ENCODE measurements at regions not wholly inside any gene's neighbourhood (a gene's known extent, or its start where the extent isn't known, plus 50 kb on each side); places are given as distances from the start of the nearest gene placed in this dataset.

DNA sequence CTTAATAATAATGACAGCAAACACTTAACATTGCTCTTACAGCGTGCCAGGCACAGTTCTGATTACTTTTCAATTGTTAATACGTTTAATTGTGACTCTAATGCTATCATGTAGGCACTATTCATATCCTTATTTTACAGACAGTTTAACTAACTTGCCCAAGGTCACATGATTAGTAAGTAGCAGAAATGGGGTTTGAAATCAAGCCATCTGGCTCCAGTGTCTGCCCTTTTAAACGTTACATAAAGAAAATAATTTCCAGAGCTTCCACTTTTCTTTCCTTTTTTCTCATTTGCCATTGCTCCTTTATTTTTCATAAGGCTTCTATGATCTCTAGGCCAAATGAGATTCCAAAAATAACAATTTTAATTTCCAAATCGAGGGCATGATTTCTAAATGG is 50.6 kb upstream of the IKZF2 start:
- ATAC-seq = no peak
- intact Hi-C loops (cut with micrococcal nuclease; ENCODE audit: unreplicated experiment) = no loop called here
- no peak overlapping the region for H3K9ac ChIP-seq (ENCODE audit: insufficient read depth, low read depth, low read length)
- ChIA-PET CTCF (ENCODE audit: low intra/inter-chr PET ratio, low total read pairs) (no interaction called here), POLR2A (no interaction called here)
- no peaks in the 10 kb centered on the region for H3K4me1 ChIP-seq (ENCODE audit: insufficient read depth, low read length)
- H2AFZ ChIP-seq (ENCODE audit: low read length) = no peak overlapping the region
- BruUV-seq (replicated peaks) = no TSS peak
- FAIRE-seq = no peak
- no peaks in the 10 kb centered on the region for H3K79me2 ChIP-seq (ENCODE audit: insufficient read depth, low read length)
- no peaks in the 10 kb centered on the region for H4K20me1 ChIP-seq (ENCODE audit: insufficient read depth, low read length)
- H3K4me2 ChIP-seq (ENCODE audit: low read depth, low read length) = no peak overlapping the region
- H3K27ac ChIP-seq (ENCODE audit: extremely low read length, insufficient read depth, low read length) = no peak overlapping the region
- H3K36me3 ChIP-seq (replicated peaks in 1 of 2; ENCODE audit: control insufficient read depth in 1 of 2, insufficient read depth in 2 of 2, low read length in 2 of 2) = no peaks in the 10 kb centered on the region
- no peaks in the 10 kb centered on the region for H3K9me3 ChIP-seq (ENCODE audit: low read length)
- DNase-seq (ENCODE audit: low spot score) = no peak
- in situ Hi-C loops (cut with HindIII; ENCODE audit: extremely low pct_ligation_motif_present, low pct_unique_long_range_greater_than_20kb) = no loop called here
- under 1% methylated on average over 4 of the region's 4 CpGs for WGBS (ENCODE audit: low lambda C conversion rate)
- H3K4me3 ChIP-seq (replicated peaks in 1 of 3; ENCODE audit: insufficient read depth in 1 of 3, low read depth in 2 of 3, low read length in 3 of 3) = no peak overlapping the region
- H3K27me3 ChIP-seq (ENCODE audit: control insufficient read depth in 1 of 2, insufficient read depth in 2 of 2, low read length in 2 of 2) = no peaks in the 10 kb centered on the region
- TF ChIP-seq, protein P1, sequence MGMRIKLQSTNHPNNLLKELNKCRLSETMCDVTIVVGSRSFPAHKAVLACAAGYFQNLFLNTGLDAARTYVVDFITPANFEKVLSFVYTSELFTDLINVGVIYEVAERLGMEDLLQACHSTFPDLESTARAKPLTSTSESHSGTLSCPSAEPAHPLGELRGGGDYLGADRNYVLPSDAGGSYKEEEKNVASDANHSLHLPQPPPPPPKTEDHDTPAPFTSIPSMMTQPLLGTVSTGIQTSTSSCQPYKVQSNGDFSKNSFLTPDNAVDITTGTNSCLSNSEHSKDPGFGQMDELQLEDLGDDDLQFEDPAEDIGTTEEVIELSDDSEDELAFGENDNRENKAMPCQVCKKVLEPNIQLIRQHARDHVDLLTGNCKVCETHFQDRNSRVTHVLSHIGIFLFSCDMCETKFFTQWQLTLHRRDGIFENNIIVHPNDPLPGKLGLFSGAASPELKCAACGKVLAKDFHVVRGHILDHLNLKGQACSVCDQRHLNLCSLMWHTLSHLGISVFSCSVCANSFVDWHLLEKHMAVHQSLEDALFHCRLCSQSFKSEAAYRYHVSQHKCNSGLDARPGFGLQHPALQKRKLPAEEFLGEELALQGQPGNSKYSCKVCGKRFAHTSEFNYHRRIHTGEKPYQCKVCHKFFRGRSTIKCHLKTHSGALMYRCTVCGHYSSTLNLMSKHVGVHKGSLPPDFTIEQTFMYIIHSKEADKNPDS (CRISPR knock-in tag; IDR thresholded peaks at IDR 0.05) = no peak
- no peak for TF ChIP-seq STAT5B (CRISPR knock-in tag; IDR thresholded peaks at IDR 0.05)
- TF ChIP-seq TGIF2 (CRISPR knock-in tag; IDR thresholded peaks at IDR 0.05) = no peak
- TF ChIP-seq, protein P2, sequence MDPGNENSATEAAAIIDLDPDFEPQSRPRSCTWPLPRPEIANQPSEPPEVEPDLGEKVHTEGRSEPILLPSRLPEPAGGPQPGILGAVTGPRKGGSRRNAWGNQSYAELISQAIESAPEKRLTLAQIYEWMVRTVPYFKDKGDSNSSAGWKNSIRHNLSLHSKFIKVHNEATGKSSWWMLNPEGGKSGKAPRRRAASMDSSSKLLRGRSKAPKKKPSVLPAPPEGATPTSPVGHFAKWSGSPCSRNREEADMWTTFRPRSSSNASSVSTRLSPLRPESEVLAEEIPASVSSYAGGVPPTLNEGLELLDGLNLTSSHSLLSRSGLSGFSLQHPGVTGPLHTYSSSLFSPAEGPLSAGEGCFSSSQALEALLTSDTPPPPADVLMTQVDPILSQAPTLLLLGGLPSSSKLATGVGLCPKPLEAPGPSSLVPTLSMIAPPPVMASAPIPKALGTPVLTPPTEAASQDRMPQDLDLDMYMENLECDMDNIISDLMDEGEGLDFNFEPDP (CRISPR knock-in tag; conservative IDR thresholded peaks at IDR 0.05) = no peak
- TF ChIP-seq SIX1 (CRISPR knock-in tag; IDR thresholded peaks at IDR 0.05; ENCODE audit: borderline replicate concordance) = no peak
- TF ChIP-seq BCL6 (CRISPR knock-in tag; IDR thresholded peaks at IDR 0.05) = no peak
- TF ChIP-seq MYC (CRISPR knock-in tag; IDR thresholded peaks at IDR 0.05; ENCODE audit: borderline replicate concordance) = no peak
- no peak for TF ChIP-seq KAT2B (IDR thresholded peaks at IDR 0.05; ENCODE audit: borderline replicate concordance, low read depth, low read length)
- TF ChIP-seq, protein P3, sequence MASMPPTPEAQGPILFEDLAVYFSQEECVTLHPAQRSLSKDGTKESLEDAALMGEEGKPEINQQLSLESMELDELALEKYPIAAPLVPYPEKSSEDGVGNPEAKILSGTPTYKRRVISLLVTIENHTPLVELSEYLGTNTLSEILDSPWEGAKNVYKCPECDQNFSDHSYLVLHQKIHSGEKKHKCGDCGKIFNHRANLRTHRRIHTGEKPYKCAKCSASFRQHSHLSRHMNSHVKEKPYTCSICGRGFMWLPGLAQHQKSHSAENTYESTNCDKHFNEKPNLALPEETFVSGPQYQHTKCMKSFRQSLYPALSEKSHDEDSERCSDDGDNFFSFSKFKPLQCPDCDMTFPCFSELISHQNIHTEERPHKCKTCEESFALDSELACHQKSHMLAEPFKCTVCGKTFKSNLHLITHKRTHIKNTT (CRISPR knock-in tag; IDR thresholded peaks at IDR 0.05) = no peak
